Gastroesophageal sphincter (tissue), 4 donors: ENCODE measurements at regions not wholly inside any gene's neighbourhood (a gene's known extent, or its start where the extent isn't known, plus 50 kb on each side); places are given as distances from the start of the nearest gene placed in this dataset.

Experiments used
- ATAC-seq: fragments of 150-250 bp; one replicate; pipeline ENCODE4 v1.9.1; 2016; ENCODE audit warnings: mild to moderate bottlenecking, moderate library complexity
- H3K27ac ChIP-seq, 4 donors: fragments of 200-600 bp; sonication (generic) in 3 of 4; 1 replicate in 3 of 4; 2 replicates in 1 of 4; pipeline ENCODE4 v1.5.1; 2016 to 2019
- H3K27me3 ChIP-seq: fragments of 200-600 bp; sonication (generic); one replicate; pipeline ENCODE4 v1.5.1; 2019
- H3K36me3 ChIP-seq, 2 donors: fragments of 200-600 bp; sonication (generic); one replicate each; pipeline ENCODE4 v1.5.1; 2019; ENCODE audit warnings: control low read depth in 1 of 2
- H3K4me1 ChIP-seq, 3 donors: fragments of 200-600 bp; sonication (generic); 1 replicate in 2 of 3; 2 replicates in 1 of 3; pipeline ENCODE4 v1.5.1; 2016 to 2019; ENCODE audit warnings: control low read depth in 2 of 3
- H3K4me3 ChIP-seq, 2 donors: fragments of 200-600 bp; sonication (generic); one replicate each; pipeline ENCODE4 v1.5.1; 2019; ENCODE audit warnings: mild to moderate bottlenecking in 1 of 2, moderate library complexity in 1 of 2
- H3K9me3 ChIP-seq, 3 donors: fragments of 200-600 bp; sonication (generic); one replicate each; pipeline ENCODE4 v1.5.1; 2017 to 2019; ENCODE audit warnings: control low read depth in 2 of 3
- EP300 ChIP-seq: sonication (generic); formaldehyde crosslinking; IDR thresholded peaks from one replicate; pipeline ENCODE4 v1.6.1; 2017; ENCODE audit warnings: antibody characterized with exemption, mild to moderate bottlenecking
- POLR2A ChIP-seq, 2 donors: fragments of 450-650 bp; IDR thresholded peaks; one replicate each; pipeline ENCODE4 v1.6.1; 2017; ENCODE audit warnings: antibody characterized with exemption in 2 of 2, mild to moderate bottlenecking in 2 of 2, moderate library complexity in 1 of 2
- POLR2AphosphoS5 ChIP-seq: sonication (generic); formaldehyde crosslinking; IDR thresholded peaks from one replicate; pipeline ENCODE4 v1.6.1; 2017; ENCODE audit warnings: antibody characterized with exemption
- WGBS, 2 donors: methylation state at CpG; one replicate each; pipeline ENCODE4 v1.1.5; 2018; ENCODE audit warnings: low coverage in 1 of 2; 5-methylcytosine and 5-hydroxymethylcytosine counted together
- TF ChIP-seq, protein P1 (sequence below), 4 experiments: fragments of 200-600 bp in 2 of 4; fragments of 450-650 bp in 2 of 4; sonication (generic) in 1 of 4; IDR thresholded peaks; one replicate each; pipeline ENCODE4 v1.5.1; 2017 to 2019; ENCODE audit warnings: antibody characterized with exemption in 4 of 4, mild to moderate bottlenecking in 2 of 4, moderate library complexity in 2 of 4

DNA sequence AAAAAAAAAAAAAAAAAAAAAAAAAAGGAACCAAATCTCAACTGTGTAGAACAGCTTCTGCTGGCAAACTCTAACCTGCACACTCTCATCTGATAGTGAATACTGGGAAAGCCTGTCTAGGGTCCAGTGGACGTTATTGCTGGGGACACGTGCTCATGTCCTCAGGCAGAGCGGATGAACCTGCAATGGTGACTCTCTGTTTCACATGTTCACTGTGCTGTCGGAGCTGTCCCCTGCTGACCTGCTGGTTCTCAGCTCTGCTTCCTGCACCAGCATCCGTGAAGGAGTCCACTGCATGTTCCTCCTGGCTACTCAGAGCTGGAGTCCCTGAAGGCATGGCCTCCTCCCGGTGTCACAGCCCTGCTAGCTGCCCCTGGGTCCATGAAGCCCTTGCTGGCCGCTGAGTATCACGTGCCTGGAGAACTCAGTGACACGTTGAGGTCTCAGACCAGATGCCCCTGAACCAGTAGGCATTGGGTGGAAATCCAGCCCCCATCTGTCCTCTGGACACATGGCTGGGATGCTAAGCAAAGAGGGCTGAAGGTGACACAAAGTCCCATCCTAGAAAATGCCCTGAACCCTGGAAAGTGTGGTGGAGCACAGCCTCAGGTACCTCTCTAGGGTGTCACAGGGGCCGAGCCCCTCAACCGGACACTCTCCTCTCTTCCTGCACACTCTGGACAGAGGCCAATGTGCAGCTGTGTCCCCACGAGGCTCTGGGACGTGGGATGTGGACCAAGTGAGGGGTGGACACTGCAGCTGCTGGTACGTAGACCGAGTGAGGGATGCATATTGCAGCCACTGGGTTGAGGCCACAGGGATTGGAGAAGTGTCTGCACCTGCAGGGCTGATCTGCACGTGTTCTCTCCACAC lies 54.9 kb upstream of the FRMD1 start:
- WGBS, 2 donors = 62 to 92% methylated on average over 4 of the region's 16 CpGs
- Histone ChIP-seq H3K4me3 (peak overlapping the region in 1 of 2 donors; percentile 32), H3K27me3 (peaks cover 9% of the 10 kb centered on the region), H3K4me1 (peaks cover 0 to 18% (median 0%) of the 10 kb centered on the region in 3 donors), H3K9me3 (no peaks in the 10 kb centered on the region), H3K36me3 (no peaks in the 10 kb centered on the region), H3K27ac (peak overlapping the region in 1 of 4 donors; percentile 29)
- ATAC-seq = no peak
- TF ChIP-seq EP300 = no peak
- TF ChIP-seq POLR2A (IDR thresholded peaks at IDR 0.05) = no peak
- TF ChIP-seq POLR2AphosphoS5 = no peak

DNA sequence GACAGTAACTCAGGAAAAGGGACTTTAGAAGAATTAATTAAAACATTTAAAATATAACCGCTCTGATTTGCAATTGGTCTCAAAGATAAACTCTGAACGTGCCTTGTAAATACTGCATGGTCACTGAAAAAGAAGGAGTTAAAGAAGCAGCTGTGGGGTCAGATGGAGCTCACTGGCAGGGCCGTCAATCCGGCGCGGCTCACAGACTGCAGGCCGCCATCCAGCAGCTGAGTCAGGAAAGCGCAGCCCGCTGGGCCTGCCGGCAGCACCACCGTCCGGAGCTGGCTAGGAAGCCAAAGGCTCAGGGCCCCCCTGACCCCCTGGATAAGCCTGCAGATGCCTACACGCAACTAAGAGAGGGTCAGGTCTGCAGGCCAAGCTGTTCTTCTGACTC lies 54.2 kb upstream of the FRMD1 start:
- 8 to 29% methylated on average over 4 to 5 of the region's 13 CpGs for WGBS, 2 donors
- peaks cover 0 to 18% (median 0%) of the 10 kb centered on the region in 3 donors for H3K4me1 ChIP-seq
- TF ChIP-seq POLR2AphosphoS5 = no peak
- TF ChIP-seq, protein P1, sequence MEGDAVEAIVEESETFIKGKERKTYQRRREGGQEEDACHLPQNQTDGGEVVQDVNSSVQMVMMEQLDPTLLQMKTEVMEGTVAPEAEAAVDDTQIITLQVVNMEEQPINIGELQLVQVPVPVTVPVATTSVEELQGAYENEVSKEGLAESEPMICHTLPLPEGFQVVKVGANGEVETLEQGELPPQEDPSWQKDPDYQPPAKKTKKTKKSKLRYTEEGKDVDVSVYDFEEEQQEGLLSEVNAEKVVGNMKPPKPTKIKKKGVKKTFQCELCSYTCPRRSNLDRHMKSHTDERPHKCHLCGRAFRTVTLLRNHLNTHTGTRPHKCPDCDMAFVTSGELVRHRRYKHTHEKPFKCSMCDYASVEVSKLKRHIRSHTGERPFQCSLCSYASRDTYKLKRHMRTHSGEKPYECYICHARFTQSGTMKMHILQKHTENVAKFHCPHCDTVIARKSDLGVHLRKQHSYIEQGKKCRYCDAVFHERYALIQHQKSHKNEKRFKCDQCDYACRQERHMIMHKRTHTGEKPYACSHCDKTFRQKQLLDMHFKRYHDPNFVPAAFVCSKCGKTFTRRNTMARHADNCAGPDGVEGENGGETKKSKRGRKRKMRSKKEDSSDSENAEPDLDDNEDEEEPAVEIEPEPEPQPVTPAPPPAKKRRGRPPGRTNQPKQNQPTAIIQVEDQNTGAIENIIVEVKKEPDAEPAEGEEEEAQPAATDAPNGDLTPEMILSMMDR (IDR thresholded peaks at IDR 0.05) = no peak
- TF ChIP-seq EP300 = no peak
- no peak for TF ChIP-seq POLR2A (IDR thresholded peaks at IDR 0.05)
- H3K4me3 ChIP-seq = peak overlapping the region in 1 of 2 donors; percentile 32
- no peaks in the 10 kb centered on the region for H3K9me3 ChIP-seq
- H3K36me3 ChIP-seq = no peaks in the 10 kb centered on the region
- peak overlapping the region in 1 of 4 donors; percentile 29 for H3K27ac ChIP-seq
- peak; percentile 37 for ATAC-seq
- H3K27me3 ChIP-seq = peaks cover 9% of the 10 kb centered on the region

GRCh38 chr6:168132531-168133167 lies 53.6 kb upstream of the FRMD1 start:
- TF ChIP-seq POLR2AphosphoS5 (no peak), POLR2A (IDR thresholded peaks at IDR 0.05) (no peak), EP300 (no peak)
- TF ChIP-seq, protein P1 (IDR thresholded peaks at IDR 0.05) = peak in 3 of 4 experiments; percentile 32 to 65 (median 63)
- no peaks in the 10 kb centered on the region for H3K36me3 ChIP-seq
- ATAC-seq = peak; percentile 49
- peak overlapping the region in 1 of 2 donors; percentile 32 for H3K4me3 ChIP-seq
- peaks cover 9% of the 10 kb centered on the region for H3K27me3 ChIP-seq
- WGBS, 2 donors = 60 to 78% methylated on average over 2 to 8 of the region's 34 CpGs
- no peaks in the 10 kb centered on the region for H3K9me3 ChIP-seq
- H3K27ac ChIP-seq = peak overlapping the region in 1 of 4 donors; percentile 29
- peaks cover 0 to 18% (median 0%) of the 10 kb centered on the region in 3 donors for H3K4me1 ChIP-seq

GRCh38 chr6:168131464-168132415 lies 52.7 kb upstream of the FRMD1 start:
- no peaks in the 10 kb centered on the region for H3K9me3 ChIP-seq
- TF ChIP-seq POLR2AphosphoS5 (no peak), EP300 (no peak), POLR2A (IDR thresholded peaks at IDR 0.05) (no peak)
- TF ChIP-seq, protein P1 (IDR thresholded peaks at IDR 0.05) = no peak
- H3K4me1 ChIP-seq = peaks cover 0 to 18% (median 0%) of the 10 kb centered on the region in 3 donors
- H3K4me3 ChIP-seq = no peak overlapping the region
- H3K27me3 ChIP-seq = peaks cover 9% of the 10 kb centered on the region
- H3K27ac ChIP-seq = no peak overlapping the region
- WGBS, 2 donors = 70 to 85% methylated on average over 2 to 6 of the region's 20 CpGs
- ATAC-seq = no peak
- no peaks in the 10 kb centered on the region for H3K36me3 ChIP-seq
